ENCODE measurements at regions not wholly inside any gene's neighbourhood (a gene's known extent, or its start where the extent isn't known, plus 50 kb on each side); places are given as distances from the start of the nearest gene placed in this dataset.

- DNase-seq (ENCODE audit: extremely low read depth, low read depth, low spot score) = no peak
Measured at GRCh38 chr17:5861246-5861645, 208.9 kb upstream of the WSCD1 start.

- DNase-seq (ENCODE audit: extremely low read depth, low read depth, low spot score) = no peak
Measured at GRCh38 chr17:5861854-5862253, 208.3 kb upstream of the WSCD1 start.

GRCh38 chr17:5862395-5862794 is 207.8 kb upstream of the WSCD1 start:
- DNase-seq (ENCODE audit: extremely low read depth, low read depth, low spot score) = no peak

GRCh38 chr17:5864741-5865657 is 205.2 kb upstream of the WSCD1 start:
- no peak for DNase-seq (ENCODE audit: extremely low read depth, low read depth, low spot score)

- DNase-seq (ENCODE audit: extremely low read depth, low read depth, low spot score) = no peak
Measured at GRCh38 chr17:5866978-5867377, 203.2 kb upstream of the WSCD1 start.

GRCh38 chr17:5869041-5869745 is 201.0 kb upstream of the WSCD1 start:
- DNase-seq (ENCODE audit: extremely low read depth, low read depth, low spot score) = no peak

- DNase-seq (ENCODE audit: extremely low read depth, low read depth, low spot score) = no peak
Measured at GRCh38 chr17:5870231-5870953, 199.8 kb upstream of the WSCD1 start.

- DNase-seq (ENCODE audit: extremely low read depth, low read depth, low spot score) = no peak
Measured at GRCh38 chr17:5871666-5872065, 198.5 kb upstream of the WSCD1 start.

- DNase-seq (ENCODE audit: extremely low read depth, low read depth, low spot score) = no peak
Measured at GRCh38 chr17:5872831-5873230, 197.3 kb upstream of the WSCD1 start.

GRCh38 chr17:5873781-5874180 is 196.4 kb upstream of the WSCD1 start:
- DNase-seq (ENCODE audit: extremely low read depth, low read depth, low spot score) = no peak

- no peak for DNase-seq (ENCODE audit: extremely low read depth, low read depth, low spot score)
Measured at GRCh38 chr17:5874486-5874885, 195.7 kb upstream of the WSCD1 start.

- DNase-seq (ENCODE audit: extremely low read depth, low read depth, low spot score) = no peak
Measured at GRCh38 chr17:5877366-5877765, 192.8 kb upstream of the WSCD1 start.

- DNase-seq (ENCODE audit: extremely low read depth, low read depth, low spot score) = no peak
Measured at GRCh38 chr17:5877948-5878347, 192.2 kb upstream of the WSCD1 start.

- DNase-seq (ENCODE audit: extremely low read depth, low read depth, low spot score) = no peak
Measured at GRCh38 chr17:5881849-5882248, 188.3 kb upstream of the WSCD1 start.

GRCh38 chr17:5883775-5884665 is 186.2 kb upstream of the WSCD1 start:
- DNase-seq (ENCODE audit: extremely low read depth, low read depth, low spot score) = no peak

GRCh38 chr17:5885336-5885735 is 184.8 kb upstream of the WSCD1 start:
- no peak for DNase-seq (ENCODE audit: extremely low read depth, low read depth, low spot score)

GRCh38 chr17:5888811-5889210 is 181.4 kb upstream of the WSCD1 start:
- DNase-seq (ENCODE audit: extremely low read depth, low read depth, low spot score) = no peak

- DNase-seq (ENCODE audit: extremely low read depth, low read depth, low spot score) = no peak
Measured at GRCh38 chr17:5892921-5893675, 177.1 kb upstream of the WSCD1 start.

- DNase-seq (ENCODE audit: extremely low read depth, low read depth, low spot score) = no peak
Measured at GRCh38 chr17:5893741-5894140, 176.4 kb upstream of the WSCD1 start.

- no peak for DNase-seq (ENCODE audit: extremely low read depth, low read depth, low spot score)
Measured at GRCh38 chr17:5895276-5895675, 174.9 kb upstream of the WSCD1 start.

Measured in glomerular endothelial cell (primary cell).